T-cell (primary cell): ENCODE measurements at regions not wholly inside any gene's neighbourhood (a gene's known extent, or its start where the extent isn't known, plus 50 kb on each side); places are given as distances from the start of the nearest gene placed in this dataset.
"Not testable (repeated sequence)": the region's sequence is repeated elsewhere in the genome, so short reads cannot be mapped to it uniquely, and the experiment has no call there.

Experiments used
- ATAC-seq, 4 experiments: fragments of 200-7000 bp in 3 of 4; fragments of 150-1000 bp in 1 of 4; cut with Tn5 transposase; replicated peaks in 1 of 4; 1 replicate in 3 of 4; 2 replicates in 1 of 4; pipeline ENCODE4 v1.10.0; 2021; ENCODE audit warnings: moderate library complexity in 3 of 4, mild to moderate bottlenecking in 2 of 4, moderate number of reproducible peaks in 1 of 4
- CTCF ChIA-PET, 2 donors: fragments of 300-600 bp; sonication (Branson Sonifier 250); formaldehyde crosslinking; loops; one replicate each; lab custom pipeline; 2022; ENCODE audit warnings: antibody characterized with exemption in 2 of 2; lab: Charles Lee
- POLR2A ChIA-PET, 2 donors: fragments of 300-600 bp; sonication (Branson Sonifier 250); formaldehyde crosslinking; loops; one replicate each; lab custom pipeline; 2022; ENCODE audit warnings: antibody characterized with exemption in 2 of 2; lab: Charles Lee
- DNase-seq, 35 experiments: peaks; one replicate each; pipeline versions ENCODE4 v3.0.0 to v3.0.0-alpha.2; 2013 to 2023
- H3K27ac ChIP-seq: one replicate; pipeline ENCODE4 v1.5.1; 2013; ENCODE audit warnings: low read length
- H3K27me3 ChIP-seq, 2 experiments: replicated peaks in 1 of 2; 1 replicate in 1 of 2; 2 replicates in 1 of 2; pipeline versions ENCODE4 v1.6.1 to v1.7.0; 2013; ENCODE audit warnings: low read length in 1 of 2, mixed read lengths in 1 of 2; ENCODE audit not compliant: control insufficient read depth in 2 of 2, insufficient read depth in 2 of 2; ENCODE audit errors: extremely low read depth in 1 of 2
- H3K36me3 ChIP-seq, 2 donors: 1 replicate in 1 of 2; 2 replicates in 1 of 2; pipeline versions ENCODE4 v1.6.1 to v1.7.0; 2013; ENCODE audit warnings: low read length in 1 of 2; ENCODE audit not compliant: control insufficient read depth in 2 of 2, insufficient read depth in 1 of 2; ENCODE audit errors: extremely low read depth in 1 of 2
- H3K4me1 ChIP-seq, 2 experiments: 1 replicate in 1 of 2; 2 replicates in 1 of 2; pipeline versions ENCODE4 v1.6.1 to v1.7.0; 2013; ENCODE audit warnings: low read length in 2 of 2, mixed read lengths in 1 of 2; ENCODE audit not compliant: insufficient read depth in 2 of 2, control insufficient read depth in 1 of 2; ENCODE audit errors: extremely low read depth in 1 of 2
- H3K4me3 ChIP-seq, 2 donors: 1 replicate in 1 of 2; 2 replicates in 1 of 2; pipeline versions ENCODE4 v1.5.1 to v1.7.0; 2013; ENCODE audit warnings: mild to moderate bottlenecking in 2 of 2, low read length in 1 of 2, moderate library complexity in 1 of 2; ENCODE audit not compliant: control insufficient read depth in 1 of 2; ENCODE audit errors: extremely low read depth in 1 of 2
- H3K9me3 ChIP-seq: 2 replicates; pipeline ENCODE4 v1.7.0; 2013
- H3K27ac Mint-ChIP-seq, 2 donors: one replicate each; pipeline ENCODE4 v1.8.0; 2020 to 2021; ENCODE audit warnings: mild to moderate bottlenecking in 2 of 2, mixed read lengths in 2 of 2
- H3K27me3 Mint-ChIP-seq, 2 donors: one replicate each; pipeline ENCODE4 v1.8.0; 2021 to 2022; ENCODE audit warnings: mixed read lengths in 2 of 2
- H3K36me3 Mint-ChIP-seq: one replicate; pipeline ENCODE4 v1.8.0; 2021; ENCODE audit warnings: mixed read lengths
- H3K4me1 Mint-ChIP-seq, 3 donors: one replicate each; pipeline ENCODE4 v1.8.0; 2020 to 2022; ENCODE audit warnings: mixed read lengths in 3 of 3, mild to moderate bottlenecking in 1 of 3
- H3K4me3 Mint-ChIP-seq, 3 donors: one replicate each; pipeline ENCODE4 v1.8.0; 2020 to 2022; ENCODE audit warnings: mild to moderate bottlenecking in 3 of 3, mixed read lengths in 3 of 3, moderate library complexity in 3 of 3
- H3K9me3 Mint-ChIP-seq, 3 donors: one replicate each; pipeline ENCODE4 v1.8.0; 2020 to 2022; ENCODE audit warnings: mixed read lengths in 3 of 3
- WGBS: methylation state at CpG from one replicate; pipeline ENCODE4 v1.1.5; 2013; ENCODE audit warnings: missing lambda C conversion rate; ENCODE audit not compliant: insufficient coverage; 5-methylcytosine and 5-hydroxymethylcytosine counted together

DNA sequence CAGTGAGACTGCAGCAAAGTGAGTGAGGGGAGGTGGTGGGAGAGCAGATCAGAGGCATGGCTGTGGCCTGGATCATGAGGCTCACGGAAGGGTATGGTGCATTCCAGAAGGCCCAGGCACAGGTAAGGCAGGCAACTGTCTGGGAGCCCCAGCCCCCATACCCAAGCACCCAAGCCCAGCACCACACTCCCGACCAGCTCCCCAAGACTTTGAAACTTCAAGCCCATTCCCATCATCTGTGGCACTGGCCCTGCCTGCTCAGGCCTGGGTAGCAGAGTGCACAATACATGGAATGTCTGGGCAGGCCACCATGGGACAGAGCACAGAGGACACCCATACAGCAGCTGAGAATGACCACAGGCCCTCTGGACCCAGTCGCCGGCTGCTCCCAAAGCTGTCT, 202.6 kb upstream of the ARL4C start:
- H3K27ac ChIP-seq = no peak overlapping the region
- DNase-seq = no peak
- Mint-ChIP-seq H3K36me3 (no peaks in the 10 kb centered on the region), H3K9me3 (peaks cover 10 to 16% (median 14%) of the 10 kb centered on the region in 3 donors), H3K27ac (no peak overlapping the region), H3K4me3 (no peak overlapping the region), H3K27me3 (peaks cover 11 to 16% of the 10 kb centered on the region in 2 donors), H3K4me1 (no peaks in the 10 kb centered on the region)
- H3K36me3 ChIP-seq = no peaks in the 10 kb centered on the region
- ATAC-seq = no peak
- no peaks in the 10 kb centered on the region for H3K4me1 ChIP-seq
- peaks cover 0 to 17% of the 10 kb centered on the region in 2 experiments for H3K27me3 ChIP-seq
- POLR2A ChIA-PET = no interaction called here
- 60% methylated on average over 2 of the region's 4 CpGs for WGBS
- no peaks in the 10 kb centered on the region for H3K9me3 ChIP-seq
- CTCF ChIA-PET = no interaction called here
- no peak overlapping the region for H3K4me3 ChIP-seq

DNA sequence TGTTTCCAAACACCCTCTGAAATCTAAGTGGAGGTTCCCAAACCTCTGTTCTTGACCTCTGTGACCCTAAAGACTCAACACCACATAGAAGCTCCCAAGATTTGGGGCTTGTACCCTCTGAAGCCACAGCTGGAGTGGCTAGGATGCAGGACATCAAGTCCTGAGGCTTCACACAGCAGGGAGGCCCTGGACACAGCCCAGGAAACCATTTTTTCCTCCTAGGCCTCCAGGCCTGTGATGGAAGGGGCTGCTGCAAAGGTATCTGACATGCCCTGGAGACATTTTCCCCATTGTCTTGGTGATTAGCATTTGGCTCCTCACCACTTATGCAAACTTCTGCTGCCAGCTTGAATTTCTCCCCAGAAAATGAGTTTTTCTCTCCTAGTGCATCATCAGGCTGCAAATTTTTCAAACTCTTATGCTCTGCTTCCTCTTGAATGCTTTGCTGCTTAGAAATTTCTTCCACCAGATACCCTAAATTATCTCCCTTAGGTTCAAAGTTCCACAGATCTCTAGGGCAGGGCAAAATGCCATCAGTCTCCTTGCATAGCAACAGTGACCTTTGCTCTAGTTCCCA, 200.5 kb upstream of the ARL4C start:
- H3K4me1 ChIP-seq, H3K9me3 ChIP-seq, H3K36me3 ChIP-seq, H3K4me3 ChIP-seq, H3K4me3 Mint-ChIP-seq, POLR2A ChIA-PET, ATAC-seq, H3K4me1 Mint-ChIP-seq, DNase-seq, H3K27ac Mint-ChIP-seq, CTCF ChIA-PET, H3K27ac ChIP-seq, H3K36me3 Mint-ChIP-seq: not testable (repeated sequence)
- peaks cover 10 to 16% (median 14%) of the 10 kb centered on the region in 3 donors for H3K9me3 Mint-ChIP-seq
- peaks cover 0 to 18% of the 10 kb centered on the region in 2 experiments for H3K27me3 ChIP-seq
- H3K27me3 Mint-ChIP-seq = peaks cover 23 to 24% of the 10 kb centered on the region in 2 donors

DNA sequence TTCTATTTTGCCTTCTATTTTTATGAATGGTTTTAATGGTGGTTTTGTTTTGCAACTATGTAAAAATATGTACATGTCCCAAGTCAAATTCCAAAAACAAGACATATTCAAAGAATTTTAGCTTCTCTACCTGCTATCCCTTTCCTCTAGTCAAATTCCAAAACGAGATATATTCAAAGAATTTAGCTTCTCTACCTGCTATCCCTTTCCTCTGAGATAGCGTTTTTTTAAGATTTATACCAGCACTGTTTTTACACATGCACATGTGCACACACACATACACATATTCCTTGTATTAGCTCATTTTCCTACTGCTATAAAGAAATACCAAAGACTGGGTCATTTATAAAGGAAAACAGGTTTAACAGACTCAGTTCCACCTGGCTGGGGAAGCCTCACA, 199.1 kb upstream of the ARL4C start:
- ATAC-seq (no peak), DNase-seq (no peak)
- no peaks in the 10 kb centered on the region for H3K4me1 Mint-ChIP-seq
- H3K27me3 ChIP-seq = peaks cover 0 to 16% of the 10 kb centered on the region in 2 experiments
- no peak overlapping the region for H3K27ac Mint-ChIP-seq
- H3K4me1 ChIP-seq = no peaks in the 10 kb centered on the region
- no peaks in the 10 kb centered on the region for H3K36me3 ChIP-seq
- peaks cover 10 to 16% (median 14%) of the 10 kb centered on the region in 3 donors for H3K9me3 Mint-ChIP-seq
- H3K9me3 ChIP-seq = no peaks in the 10 kb centered on the region
- 59% methylated on average over 2 of the region's 2 CpGs for WGBS
- no peak overlapping the region for H3K4me3 Mint-ChIP-seq
- no peak overlapping the region for H3K4me3 ChIP-seq
- no peak overlapping the region for H3K27ac ChIP-seq
- ChIA-PET CTCF (no interaction called here), POLR2A (no interaction called here)
- H3K36me3 Mint-ChIP-seq = no peaks in the 10 kb centered on the region
- H3K27me3 Mint-ChIP-seq = peaks cover 35 to 36% of the 10 kb centered on the region in 2 donors

DNA sequence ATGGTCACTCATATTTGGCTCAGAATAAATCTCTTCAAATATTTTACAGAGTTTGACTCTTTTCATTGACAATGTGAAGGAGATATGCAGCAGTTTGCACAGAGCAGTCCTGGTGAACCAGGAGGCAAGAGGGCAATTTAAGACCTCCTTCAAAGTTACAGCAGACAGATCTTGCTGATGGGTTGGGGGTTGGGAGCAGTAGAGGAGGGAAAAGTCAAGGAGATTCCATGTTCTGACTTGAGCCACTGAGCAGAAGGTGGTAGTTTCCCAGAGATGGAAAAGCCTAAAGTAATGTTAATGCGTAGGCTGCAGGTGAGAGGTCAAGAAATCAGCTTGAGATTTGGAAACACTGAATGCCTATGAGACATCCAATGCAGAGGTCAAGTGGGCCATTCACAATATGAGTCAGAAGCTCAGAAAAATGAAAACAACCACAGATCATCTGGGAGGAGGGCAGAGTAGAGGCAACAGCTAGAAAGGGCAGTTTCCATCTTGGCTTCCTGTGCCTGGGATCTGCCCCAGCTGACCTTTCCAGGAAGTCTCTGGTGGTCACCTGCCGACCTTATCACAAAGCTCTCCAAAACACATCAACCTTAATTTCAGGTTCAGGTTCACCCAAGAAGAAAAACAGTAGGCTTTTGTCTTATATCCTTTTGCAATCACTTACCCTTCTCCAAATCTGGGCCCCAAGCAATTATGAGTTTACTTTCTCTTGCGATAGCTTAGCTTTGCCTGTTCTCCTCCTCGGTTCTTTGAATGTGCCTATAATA, 197.5 kb upstream of the ARL4C start:
- POLR2A ChIA-PET = no interaction called here
- no peak overlapping the region for H3K27ac Mint-ChIP-seq
- no peak for ATAC-seq
- Histone ChIP-seq H3K4me1 (no peaks in the 10 kb centered on the region), H3K27me3 (peaks cover 0 to 24% of the 10 kb centered on the region in 2 experiments), H3K9me3 (no peaks in the 10 kb centered on the region), H3K27ac (no peak overlapping the region), H3K4me3 (no peak overlapping the region), H3K36me3 (no peaks in the 10 kb centered on the region)
- DNase-seq = no peak
- peaks cover 10 to 16% (median 14%) of the 10 kb centered on the region in 3 donors for H3K9me3 Mint-ChIP-seq
- CTCF ChIA-PET = no interaction called here
- no peak overlapping the region for H3K4me3 Mint-ChIP-seq
- no CpG with 5 or more reads among the region's 4 CpGs for WGBS
- peaks cover 41 to 44% of the 10 kb centered on the region in 2 donors for H3K27me3 Mint-ChIP-seq
- no peaks in the 10 kb centered on the region for H3K4me1 Mint-ChIP-seq
- no peaks in the 10 kb centered on the region for H3K36me3 Mint-ChIP-seq

DNA sequence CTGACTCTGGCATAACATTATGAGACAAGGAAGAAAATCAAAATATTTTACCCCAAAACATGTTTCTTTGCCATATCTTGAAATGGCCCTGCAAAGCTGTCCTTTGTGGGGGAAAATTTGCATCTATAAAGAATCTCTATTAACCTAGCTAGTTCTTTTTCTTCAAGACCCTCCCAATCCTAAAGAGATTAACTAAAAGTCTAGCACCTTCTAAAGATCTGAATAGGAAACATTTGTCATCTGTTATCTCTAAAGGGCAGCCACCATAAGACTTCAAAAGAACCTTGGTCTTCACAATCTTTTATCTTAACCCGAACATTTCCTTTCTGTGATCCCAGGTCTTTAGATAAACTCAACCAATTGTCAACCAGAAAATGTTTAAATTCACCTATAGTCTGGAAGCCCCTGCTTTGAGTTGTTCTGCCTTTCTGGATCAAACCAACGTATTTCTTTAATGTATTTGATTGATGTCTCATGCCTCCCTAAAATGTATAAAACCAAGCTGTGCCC, 196.9 kb upstream of the ARL4C start:
- H3K4me1 ChIP-seq, POLR2A ChIA-PET, H3K27ac ChIP-seq, H3K9me3 ChIP-seq, H3K4me3 ChIP-seq, H3K27ac Mint-ChIP-seq, H3K36me3 ChIP-seq, H3K4me1 Mint-ChIP-seq, H3K36me3 Mint-ChIP-seq, H3K4me3 Mint-ChIP-seq, ATAC-seq, DNase-seq, CTCF ChIA-PET: not testable (repeated sequence)
- peaks cover 47% of the 10 kb centered on the region in 2 donors for H3K27me3 Mint-ChIP-seq
- peaks cover 10 to 16% (median 14%) of the 10 kb centered on the region in 3 donors for H3K9me3 Mint-ChIP-seq
- 20% methylated on average over 1 of the region's 2 CpGs for WGBS
- H3K27me3 ChIP-seq = peaks cover 0 to 25% of the 10 kb centered on the region in 2 experiments

DNA sequence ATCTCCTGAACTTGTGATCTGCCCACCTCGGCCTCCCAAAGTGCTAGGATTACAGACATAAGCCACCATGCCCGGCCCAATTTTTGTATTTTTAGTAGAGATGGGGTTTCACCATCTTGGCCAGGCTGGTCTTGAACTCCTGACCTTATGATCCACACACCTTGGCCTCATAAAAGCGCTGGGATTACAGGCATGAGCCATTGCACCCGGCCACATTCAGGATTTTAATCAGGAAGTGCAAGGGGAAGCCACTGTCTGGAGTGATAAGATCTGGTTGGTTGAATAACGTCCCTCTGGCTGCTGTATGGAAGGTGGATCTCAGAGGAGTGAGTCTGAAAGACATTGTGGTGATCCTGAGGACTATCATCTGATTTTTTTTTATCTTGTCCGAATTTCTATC, 196.3 kb upstream of the ARL4C start:
- H3K27me3 Mint-ChIP-seq = peaks cover 47% of the 10 kb centered on the region in 2 donors
- CTCF ChIA-PET = not testable (repeated sequence)

More for the DNA sequence above, 196.3 kb upstream of the ARL4C start:
- H3K4me3 Mint-ChIP-seq, H3K4me1 ChIP-seq, H3K36me3 ChIP-seq, H3K4me1 Mint-ChIP-seq, H3K9me3 ChIP-seq, DNase-seq, H3K27ac Mint-ChIP-seq, H3K27ac ChIP-seq, POLR2A ChIA-PET, H3K4me3 ChIP-seq, ATAC-seq, H3K36me3 Mint-ChIP-seq: not testable (repeated sequence)
- peaks cover 6 to 16% (median 14%) of the 10 kb centered on the region in 3 donors for H3K9me3 Mint-ChIP-seq
- peaks cover 0 to 25% of the 10 kb centered on the region in 2 experiments for H3K27me3 ChIP-seq
- 100% methylated on average over 1 of the region's 6 CpGs for WGBS
